NCI-H345 (cell line): ENCODE measurements at regions not wholly inside any gene's neighbourhood (a gene's known extent, or its start where the extent isn't known, plus 50 kb on each side); places are given as distances from the start of the nearest gene placed in this dataset.
A peak's percentile ranks its signal among the peaks of the same experiment; 100 is the strongest.

Experiments used
- DNase-seq: peaks from one replicate; lab custom pipeline; 2025; lab: John Stamatoyannopoulos, UW

DNA sequence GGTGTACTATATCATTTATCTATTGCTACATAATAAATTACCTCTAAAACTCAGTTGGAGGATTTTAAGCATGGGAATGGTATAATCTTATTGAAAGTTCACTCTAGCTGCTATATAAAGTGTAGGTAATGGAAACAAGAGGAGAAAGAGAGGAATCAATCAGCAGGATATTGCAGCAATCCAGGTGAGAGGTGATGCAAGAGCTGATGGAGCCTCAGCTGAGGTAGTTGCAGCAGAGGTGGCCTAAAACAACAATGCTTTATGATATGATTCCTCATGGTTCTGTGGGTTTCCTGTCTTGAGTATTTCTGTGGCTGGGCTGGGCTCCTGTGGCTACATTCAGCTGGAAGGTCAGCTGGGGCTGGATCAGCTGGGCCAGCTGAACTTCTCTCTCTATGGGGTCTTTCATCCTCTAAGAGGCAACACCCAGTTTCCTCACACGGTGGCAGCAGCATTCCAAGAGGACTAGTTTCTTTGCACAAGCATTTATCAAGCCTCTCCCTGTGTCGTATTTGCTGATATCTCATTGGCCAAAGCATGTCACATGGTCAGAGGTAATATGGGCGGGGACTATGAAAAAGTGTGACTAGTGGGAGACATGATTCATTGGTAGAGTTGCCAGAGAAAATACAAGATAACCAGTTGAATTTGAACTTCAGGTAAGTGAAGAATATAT is 135.4 kb upstream of the LARGE1 start:
- DNase-seq: peak; percentile 0

DNA sequence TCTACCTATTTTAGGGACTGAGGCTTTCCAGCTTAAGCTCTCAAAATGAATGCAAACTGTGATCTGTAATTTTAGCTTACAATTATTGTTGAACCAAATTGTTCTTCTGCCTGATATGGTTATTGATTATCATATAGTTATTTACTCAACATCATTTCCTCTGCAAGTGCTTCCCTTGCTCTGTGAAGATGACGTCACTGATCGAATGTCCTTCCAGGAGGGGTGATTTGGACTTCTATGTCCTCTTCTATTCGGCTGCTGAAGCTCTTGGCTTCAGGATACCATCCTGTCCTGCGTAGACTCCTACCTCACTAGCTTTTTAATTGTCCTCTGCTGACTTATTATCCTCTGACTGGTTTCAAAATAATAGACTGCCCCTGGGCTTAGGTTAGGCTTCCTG is 137.4 kb upstream of the LARGE1 start:
- no peak for DNase-seq

DNA sequence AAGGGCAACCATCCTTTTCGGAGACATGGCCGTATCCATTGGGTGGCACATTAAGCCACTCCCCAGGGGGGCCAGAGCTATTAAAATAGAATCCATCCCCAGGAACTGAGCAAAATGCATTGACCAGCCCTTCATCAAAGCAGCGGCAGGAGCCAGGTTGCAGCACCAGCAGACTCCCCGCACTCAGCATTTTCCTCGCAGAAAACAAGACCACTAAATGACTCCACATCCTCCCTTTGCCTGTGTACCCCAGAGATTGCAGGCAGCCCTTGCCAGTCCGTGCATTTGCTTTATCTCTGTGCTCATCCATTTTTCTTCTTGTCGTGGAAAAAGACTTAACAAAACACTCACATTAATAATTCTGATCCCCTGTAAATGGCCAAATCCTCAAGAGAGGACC is 144.4 kb upstream of the LARGE1 start:
- DNase-seq: no peak

DNA sequence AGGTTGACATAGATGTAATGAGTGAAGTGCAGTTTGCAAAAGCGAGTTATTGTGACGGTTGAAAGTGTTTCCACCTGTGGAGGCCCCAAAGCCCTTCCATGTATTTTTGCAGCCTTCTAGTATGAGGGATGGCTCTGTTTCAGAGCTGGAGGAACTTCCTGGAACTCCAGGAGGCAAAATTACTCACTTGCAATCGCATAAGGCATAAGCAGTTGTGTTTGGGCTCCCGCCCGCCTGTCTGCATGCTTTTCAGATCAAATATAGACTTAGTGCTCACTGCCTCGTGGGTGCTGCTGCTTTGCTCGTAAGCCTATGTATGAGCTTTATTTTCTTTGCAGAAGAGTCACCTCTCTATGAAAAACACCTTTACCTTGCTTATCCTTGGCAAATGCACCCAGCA is 146.8 kb upstream of the LARGE1 start:
- DNase-seq: no peak

DNA sequence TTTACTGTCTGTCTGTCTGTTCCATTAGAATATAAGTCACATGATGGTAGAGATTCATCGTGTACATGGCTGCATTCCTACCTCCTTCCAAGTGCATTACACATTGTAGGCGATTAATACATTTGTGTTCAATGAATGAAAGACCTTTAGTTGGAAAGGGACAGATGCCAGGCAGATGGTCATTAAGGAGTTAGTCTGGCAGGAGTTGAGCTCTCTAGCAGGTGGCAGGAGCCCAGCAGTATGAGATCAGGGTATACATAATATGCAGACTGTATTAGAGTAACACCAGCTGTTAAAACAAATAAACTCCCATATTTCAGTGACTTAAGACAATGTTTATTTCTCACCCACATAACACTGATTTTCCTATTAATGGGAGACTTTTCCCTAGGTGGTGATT is 147.7 kb upstream of the LARGE1 start:
- no peak for DNase-seq

DNA sequence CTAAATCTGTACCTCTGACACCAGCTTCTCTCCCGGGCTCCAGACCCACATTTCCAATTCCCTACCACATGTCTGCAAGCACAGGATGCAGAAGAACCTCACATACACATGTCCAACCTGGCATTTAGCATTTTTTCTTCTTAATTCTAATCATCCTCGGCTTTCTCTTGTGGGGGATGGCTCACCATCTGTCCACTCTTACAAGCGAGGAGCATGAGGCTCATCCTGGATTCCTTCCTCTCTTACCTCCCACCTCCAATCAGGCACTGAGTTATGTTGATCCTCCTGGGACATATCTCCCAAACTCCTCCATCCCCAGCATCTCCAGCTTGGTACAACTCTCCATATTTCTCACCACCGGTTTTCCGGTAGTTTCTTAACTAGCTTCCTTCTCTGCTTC is 149.8 kb upstream of the LARGE1 start:
- no peak for DNase-seq

DNA sequence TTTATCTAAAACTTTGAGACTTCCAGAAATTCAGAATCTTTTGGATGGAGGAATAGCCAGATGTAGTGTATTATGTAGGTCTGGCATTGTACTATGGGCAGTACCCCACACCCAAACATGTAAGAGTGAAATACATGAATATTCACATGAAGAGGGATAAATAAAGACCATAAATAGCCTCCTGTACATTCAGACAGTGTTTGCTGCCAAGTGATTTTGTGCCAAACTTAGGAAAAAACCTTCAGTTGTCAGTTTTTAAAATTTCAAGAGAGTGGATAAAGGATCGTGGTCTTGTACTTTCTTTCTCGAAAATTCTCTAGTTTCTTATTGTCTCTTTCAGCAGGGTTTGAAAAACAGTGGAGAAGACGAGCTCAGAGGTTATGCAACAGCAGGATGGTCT is 150.3 kb upstream of the LARGE1 start:
- no peak for DNase-seq

DNA sequence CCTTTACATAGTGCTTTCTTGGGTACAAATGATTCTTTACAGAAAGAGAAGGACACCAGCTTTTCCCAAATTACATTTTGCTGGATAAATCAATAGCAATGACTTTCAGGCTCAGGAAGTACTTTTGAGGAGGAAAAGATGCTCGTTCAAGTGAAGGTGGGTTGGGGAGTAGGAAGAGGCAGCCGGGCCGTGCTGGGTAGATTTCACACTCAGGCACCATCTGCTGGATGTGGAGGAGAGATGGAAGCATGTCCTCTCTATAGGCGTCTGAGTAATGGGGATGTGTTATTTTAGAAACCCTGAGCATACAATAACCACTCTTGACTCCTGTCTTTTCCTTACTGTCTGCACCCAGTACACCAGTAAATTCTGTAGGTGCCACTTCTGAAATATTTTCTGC is 152.3 kb upstream of the LARGE1 start:
- DNase-seq: no peak

DNA sequence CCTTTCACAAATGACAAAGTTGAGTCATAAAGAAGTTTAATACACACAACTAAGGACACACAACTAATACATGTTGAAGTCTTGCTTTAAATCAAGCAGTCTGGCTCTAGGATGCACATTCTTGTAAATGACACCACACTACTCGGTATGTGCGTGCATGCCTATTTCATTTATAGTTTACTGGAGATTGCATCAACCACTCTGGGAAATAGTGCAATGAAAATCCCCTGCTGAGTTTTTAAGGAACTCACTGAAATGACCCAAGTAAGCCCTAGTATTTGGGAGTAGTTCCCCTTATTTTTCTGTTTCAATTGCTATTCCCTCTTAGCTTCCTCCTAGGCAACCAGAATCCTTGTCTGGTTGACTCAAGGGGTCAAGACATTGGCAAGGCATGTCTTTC is 160.2 kb upstream of the LARGE1 start:
- no peak for DNase-seq

DNA sequence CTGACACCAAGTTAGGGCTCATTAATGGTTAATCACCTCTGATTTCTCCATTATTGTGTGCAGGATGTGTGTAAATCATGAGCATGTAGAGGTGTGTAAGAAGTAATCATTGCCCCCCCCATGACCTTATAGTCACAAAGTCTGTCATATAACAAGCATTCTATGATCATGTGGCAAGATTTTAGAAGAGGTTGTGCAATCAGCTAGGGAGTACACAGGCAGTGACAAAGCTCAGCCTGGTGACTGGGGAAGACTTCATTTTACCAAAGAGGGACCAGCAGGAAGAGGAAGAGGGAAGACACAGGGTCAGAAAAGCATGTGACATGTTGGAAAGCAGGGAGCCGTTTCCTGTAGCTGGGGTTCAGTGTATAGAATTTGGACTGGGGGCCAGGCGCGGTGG is 176.5 kb upstream of the LARGE1 start:
- no peak for DNase-seq

DNA sequence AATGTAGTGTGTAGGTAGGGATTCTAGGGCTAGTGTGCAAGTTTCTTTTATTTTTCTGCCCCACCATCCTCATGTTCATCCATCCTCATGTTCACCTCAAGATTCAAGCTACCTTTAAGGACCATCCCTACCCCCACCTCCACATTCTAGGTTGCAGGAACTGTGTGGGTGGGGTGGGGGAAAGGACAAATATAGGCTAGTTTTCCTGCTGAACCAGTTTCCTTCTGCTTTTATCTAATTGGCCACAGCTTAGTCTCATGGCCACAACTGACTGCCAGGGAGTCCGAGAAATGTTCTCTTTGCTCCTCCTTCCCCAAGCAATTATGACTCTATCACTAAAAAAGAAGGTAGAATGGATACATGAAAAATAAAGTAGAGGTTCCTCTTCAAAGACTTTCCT is 179.0 kb upstream of the LARGE1 start:
- no peak for DNase-seq

DNA sequence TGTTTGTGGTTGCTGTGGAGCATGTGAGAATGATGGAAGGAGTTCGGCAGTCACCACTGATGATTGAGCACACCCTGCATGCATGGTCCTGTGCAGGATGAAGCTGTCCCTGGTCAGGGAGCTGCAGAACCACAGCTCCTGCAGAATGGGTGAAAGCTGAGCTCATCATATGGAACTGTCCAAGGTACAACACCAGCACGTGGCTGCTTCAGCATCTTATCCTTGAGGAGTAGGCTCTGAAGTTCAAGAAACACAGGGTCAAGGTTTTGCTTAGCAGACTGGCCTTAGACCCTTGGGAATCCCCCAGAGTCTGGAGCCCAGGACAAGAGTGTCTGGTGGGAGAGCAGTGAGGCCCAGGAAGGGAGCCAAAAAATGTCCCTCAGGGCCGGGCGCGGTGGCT is 182.4 kb upstream of the LARGE1 start:
- no peak for DNase-seq

DNA sequence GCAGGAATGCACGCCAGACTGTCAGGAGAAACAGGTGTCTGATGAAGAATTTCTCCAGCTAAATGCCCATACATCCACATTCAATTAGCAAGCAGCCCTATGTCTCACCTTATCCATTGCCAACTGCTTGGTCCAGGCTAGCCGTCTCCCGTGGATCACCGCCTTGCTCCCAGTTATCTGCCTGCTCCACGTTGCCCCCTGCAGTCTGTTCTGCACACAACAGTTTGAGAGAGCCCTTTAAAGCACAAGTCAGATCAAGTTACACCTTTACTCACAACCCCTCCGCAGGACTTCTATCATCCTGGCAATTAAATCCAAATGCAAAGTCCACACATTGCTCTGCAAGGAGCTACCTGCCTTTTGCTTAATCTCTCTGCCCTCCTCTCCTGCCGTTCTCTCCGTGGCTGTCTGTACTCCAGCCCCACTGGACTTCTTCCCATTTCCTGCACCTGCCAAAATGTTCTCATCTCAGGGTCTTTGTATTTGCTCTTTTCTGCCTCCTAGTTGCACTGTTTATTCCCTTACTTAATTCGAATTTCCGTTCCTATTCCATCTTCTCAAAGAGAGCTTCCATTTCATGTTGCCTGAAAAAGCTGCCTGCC is 185.3 kb upstream of the LARGE1 start:
- peak; percentile 9 for DNase-seq

DNA sequence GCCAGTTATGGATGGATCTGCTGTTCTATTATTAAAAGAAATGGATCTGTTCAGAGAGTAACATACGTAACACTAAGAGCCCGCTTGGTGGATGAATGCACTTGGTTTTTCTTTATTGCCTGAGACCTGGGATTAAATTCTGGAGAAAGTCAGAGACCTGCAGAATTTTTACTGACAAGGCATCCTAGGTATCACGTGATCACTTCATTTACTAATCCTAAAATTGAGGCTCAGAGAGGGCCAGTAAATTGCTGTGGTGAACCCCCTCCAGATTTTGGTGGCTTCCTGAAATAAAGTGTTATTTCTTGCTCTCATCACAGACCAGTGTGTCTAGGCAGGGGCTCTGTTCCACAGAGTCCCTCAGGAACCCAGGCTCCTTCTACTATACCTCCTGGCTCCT is 187.9 kb upstream of the LARGE1 start:
- no peak for DNase-seq

DNA sequence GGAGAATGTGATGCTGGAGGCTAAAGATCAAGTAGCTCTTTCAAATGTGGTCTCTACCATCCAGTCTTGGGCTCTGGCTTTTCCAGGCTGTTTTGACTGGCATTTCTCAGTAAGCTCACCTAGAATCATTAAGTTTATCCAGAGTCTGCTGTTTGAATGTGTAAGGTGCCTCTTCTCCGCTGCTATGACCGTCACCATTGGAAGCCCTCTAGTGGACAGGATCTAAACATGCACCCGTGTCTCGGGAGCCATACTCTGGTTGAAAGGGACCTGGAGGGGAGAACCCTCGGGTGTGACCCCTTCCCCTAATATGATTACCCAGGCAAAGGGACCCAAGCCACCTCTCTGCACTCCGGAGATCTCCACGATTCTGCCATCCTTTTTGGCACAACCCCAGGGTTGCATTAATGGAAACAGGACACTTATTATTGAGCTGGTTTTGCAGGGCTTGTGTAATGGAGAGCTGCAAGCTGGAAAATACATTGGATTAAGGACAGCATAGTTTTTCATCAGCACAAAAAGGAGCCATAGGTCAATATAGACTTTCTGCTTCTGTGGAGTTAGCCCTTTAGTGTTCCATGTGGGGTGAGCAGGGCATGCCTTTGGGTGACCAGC is 191.0 kb upstream of the LARGE1 start:
- DNase-seq: peak; percentile 3

DNA sequence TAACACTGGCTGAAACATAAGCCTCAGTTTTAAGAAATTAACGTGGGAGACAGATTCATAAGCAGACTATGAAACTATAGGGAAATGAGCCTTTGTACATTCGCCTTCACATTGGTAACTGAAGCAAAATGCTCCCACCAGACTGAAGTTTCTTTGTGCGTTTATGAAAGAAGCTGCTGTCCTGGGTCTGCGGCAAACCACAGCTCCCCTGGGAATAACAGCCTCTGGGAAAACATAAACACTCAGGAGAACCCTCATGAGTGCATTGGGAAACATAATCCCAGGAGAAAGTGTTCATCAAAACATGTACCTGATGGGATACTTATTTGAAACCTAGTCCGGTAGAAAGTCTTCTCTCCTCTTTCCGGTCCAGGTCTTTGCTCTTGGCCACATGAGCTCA is 193.1 kb upstream of the LARGE1 start:
- DNase-seq: no peak

DNA sequence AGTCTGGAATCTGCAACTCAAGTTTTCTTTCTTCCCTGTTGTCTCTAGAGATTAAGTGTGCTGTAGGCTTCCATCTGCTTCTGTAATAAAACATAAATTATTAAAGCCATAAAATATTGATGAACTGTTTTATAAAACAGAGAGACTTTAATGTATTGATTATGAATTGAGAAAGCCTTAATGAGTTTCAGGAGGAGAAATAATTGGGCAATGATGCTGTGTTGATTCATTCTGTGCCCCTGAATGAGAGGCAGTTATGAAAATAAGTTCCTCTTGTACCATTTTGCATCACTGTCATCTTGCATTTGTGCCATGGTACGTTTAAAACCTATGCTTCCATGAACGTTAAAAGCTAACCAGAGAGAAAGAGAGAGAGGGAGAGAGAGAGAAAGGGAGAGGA is 194.1 kb upstream of the LARGE1 start:
- DNase-seq: no peak

DNA sequence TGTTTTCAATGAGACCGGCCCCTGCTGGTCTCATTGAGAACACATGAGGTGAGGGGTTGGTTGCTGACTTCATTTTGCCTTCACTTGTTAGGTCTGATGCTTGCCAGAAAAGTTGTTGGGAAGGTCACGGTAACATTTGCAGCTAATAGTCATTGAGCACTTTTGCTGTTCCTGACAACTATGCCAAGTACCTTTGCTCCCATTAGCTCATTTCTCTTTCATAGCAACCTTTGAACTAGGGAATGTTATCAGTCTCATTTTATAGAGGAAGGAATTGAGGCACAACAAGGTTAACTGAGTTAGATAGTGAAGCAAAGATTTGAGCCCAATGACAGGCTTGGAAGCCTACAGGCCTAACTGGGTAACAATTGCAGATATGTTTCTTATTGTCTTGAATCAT is 195.4 kb upstream of the LARGE1 start:
- no peak for DNase-seq

DNA sequence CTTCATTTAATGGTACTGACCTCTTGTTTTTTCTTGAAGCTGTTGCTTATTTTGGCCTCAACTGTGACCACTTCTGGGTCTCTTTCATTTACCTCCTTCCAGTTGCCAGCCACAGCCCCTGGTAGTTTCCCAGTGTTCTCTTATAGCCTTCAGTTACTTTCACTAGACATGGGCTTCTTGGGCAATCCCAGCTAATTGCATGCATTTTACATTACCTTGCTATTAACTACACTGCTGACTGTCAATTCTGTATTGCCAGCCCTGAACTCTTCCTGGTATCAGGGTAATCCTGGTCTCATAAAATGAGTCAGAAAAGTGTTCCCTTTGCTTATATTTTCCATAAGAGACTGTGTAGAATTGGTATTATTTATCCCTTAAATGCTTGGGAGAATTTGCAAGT is 195.8 kb upstream of the LARGE1 start:
- DNase-seq: no peak

DNA sequence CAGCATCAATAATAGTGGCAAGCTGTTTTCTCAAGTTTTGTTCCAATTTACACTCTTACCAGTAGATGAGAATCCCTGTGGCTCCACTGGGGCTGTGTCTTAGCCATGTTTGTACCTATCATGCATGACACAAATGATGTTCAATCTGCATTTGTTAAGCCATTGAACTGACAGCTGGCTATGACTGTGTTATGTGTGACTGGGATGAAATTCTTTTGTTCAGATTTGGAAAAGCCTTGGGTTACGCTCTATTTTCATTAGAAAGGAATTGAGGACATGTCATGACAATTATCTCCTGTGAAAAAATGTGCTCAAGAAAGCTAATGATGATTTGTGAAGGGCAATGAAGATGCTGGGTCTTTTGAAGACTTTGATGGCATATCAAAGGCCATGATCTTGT is 201.8 kb upstream of the LARGE1 start:
- no peak for DNase-seq

DNA sequence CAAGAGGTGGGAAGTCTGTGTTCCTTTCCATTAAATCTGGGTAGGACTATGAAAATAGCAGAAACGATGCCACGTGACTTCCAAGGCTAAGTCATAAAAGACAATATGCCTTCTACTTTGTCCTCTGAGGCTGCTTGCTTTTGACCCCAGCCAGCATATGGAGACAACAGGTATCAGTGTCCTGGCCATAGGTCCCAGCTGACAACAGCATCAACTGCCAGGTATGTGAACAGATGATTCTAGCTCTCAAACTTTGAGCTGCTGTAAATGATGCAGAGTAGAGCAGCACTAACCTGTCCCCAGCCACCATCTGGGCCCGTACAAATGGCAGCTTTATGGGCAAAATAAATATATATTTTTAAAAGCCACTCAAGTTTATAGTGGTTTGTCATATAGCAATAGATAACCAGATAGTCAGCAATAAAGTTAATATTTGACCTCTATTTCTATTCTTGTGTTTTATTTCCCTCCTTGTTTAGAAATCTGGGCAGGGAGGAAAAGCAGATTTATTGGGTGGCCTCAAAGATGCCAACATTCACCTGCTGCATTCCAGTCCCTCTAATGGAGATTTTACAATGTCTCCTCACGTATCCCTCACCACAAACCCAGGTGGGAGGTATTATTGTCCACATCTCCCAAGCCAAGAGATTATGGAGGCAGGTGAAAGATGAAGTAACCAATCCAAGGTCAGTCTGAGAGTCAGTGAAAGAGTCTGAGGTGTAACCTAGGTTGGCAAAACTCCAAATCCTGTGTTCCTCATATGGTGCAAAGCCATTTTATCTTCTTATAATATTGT is 209.6 kb upstream of the LARGE1 start:
- no peak for DNase-seq

DNA sequence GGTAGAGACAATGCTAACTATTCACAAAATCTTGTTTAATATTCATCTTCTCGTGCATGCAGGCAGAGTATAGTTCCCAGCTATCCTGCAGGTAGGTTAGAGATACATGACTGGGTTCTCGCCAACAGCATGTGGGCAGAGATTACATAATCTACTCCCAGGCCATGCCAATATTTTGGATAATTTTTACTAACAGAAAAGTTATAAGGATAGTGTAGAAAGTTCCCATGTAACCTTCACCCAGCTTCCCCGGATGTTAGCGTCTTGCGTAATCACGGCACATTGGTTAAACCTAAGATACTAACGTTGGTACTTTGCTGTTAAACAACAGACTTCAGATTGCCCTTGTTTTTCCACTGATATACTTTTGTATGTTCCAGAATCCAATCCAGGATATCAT is 215.5 kb upstream of the LARGE1 start:
- DNase-seq: no peak

DNA sequence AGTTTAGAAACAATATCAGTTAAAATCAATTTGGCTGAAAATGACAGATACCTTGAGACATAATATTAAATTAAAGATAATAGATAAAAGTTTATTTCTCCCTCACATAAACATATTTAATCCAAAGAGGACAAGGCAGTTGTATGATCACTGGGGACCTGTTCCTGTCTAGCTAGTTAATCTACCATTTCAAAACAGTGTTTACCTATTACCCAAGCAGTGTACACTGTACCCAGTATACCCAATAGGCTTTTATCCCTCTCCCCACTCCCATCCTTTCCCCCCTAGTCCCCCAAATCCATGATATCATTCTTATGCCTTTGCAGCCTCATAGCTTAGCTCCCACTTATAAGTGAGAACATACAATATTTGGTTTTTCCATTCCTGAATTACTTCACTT is 229.7 kb upstream of the LARGE1 start:
- DNase-seq: no peak
